H9 (cell line): ENCODE measurements at regions not wholly inside any gene's neighbourhood (a gene's known extent, or its start where the extent isn't known, plus 50 kb on each side); places are given as distances from the start of the nearest gene placed in this dataset.

Source experiments
- DNase-seq: peaks from one replicate; pipeline ENCODE4 v3.0.0-alpha.2; 2017
- H2AFZ ChIP-seq: one replicate; pipeline ENCODE4 v1.6.1; 2013; ENCODE audit warnings: mild to moderate bottlenecking, low read length, control low read depth, moderate library complexity
- H2AK5ac ChIP-seq: 2 replicates; pipeline ENCODE4 v1.6.1; 2013; ENCODE audit warnings: low read length, control low read depth, mixed read lengths; ENCODE audit not compliant: insufficient read length
- H2BK120ac ChIP-seq: one replicate; pipeline ENCODE4 v1.6.1; 2013; ENCODE audit warnings: low read depth, mild to moderate bottlenecking, low read length, control low read depth, inconsistent platforms; ENCODE audit not compliant: poor library complexity, severe bottlenecking
- H2BK12ac ChIP-seq: 2 replicates; pipeline ENCODE4 v1.6.1; 2013; ENCODE audit warnings: low read length, control low read depth, mixed read lengths, low read depth; ENCODE audit not compliant: insufficient read length
- H2BK15ac ChIP-seq: 2 replicates; pipeline ENCODE4 v1.6.1; 2013; ENCODE audit warnings: low read depth, low read length, control low read depth
- H2BK20ac ChIP-seq: one replicate; pipeline ENCODE4 v1.6.1; 2013; ENCODE audit warnings: low read depth, mild to moderate bottlenecking, low read length, control low read depth, inconsistent platforms; ENCODE audit not compliant: poor library complexity, severe bottlenecking
- H2BK5ac ChIP-seq: 2 replicates; pipeline ENCODE4 v1.6.1; 2013; ENCODE audit warnings: low read length, control low read depth, mixed read lengths; ENCODE audit not compliant: insufficient read length
- H3K14ac ChIP-seq: 2 replicates; pipeline ENCODE4 v1.6.1; 2013; ENCODE audit warnings: low read length, control low read depth; ENCODE audit not compliant: insufficient read depth
- H3K18ac ChIP-seq: 2 replicates; pipeline ENCODE4 v1.6.1; 2013; ENCODE audit warnings: low read depth, mild to moderate bottlenecking, mixed read lengths, low read length, control low read depth; ENCODE audit not compliant: insufficient read length
- H3K23ac ChIP-seq: 2 replicates; pipeline ENCODE4 v1.6.1; 2013; ENCODE audit warnings: low read length, control low read depth, mixed read lengths, low read depth; ENCODE audit not compliant: insufficient read length
- H3K23me2 ChIP-seq: 2 replicates; pipeline ENCODE4 v1.6.1; 2013; ENCODE audit warnings: low read depth, mild to moderate bottlenecking, mixed read lengths, low read length, control low read depth; ENCODE audit not compliant: insufficient read length, poor library complexity, severe bottlenecking
- H3K27ac ChIP-seq: 2 replicates; pipeline ENCODE4 v1.5.1; 2013; ENCODE audit warnings: low read length, control low read depth, mixed read lengths, low read depth; ENCODE audit not compliant: insufficient read length
- H3K27me3 ChIP-seq: 2 replicates; pipeline ENCODE4 v1.6.1; 2013; ENCODE audit warnings: low read length, control low read depth, inconsistent platforms; ENCODE audit not compliant: insufficient read depth
- H3K4ac ChIP-seq: 2 replicates; pipeline ENCODE4 v1.6.1; 2013; ENCODE audit warnings: low read depth, mild to moderate bottlenecking, control low read depth, inconsistent platforms, low read length, moderate library complexity
- H3K4me1 ChIP-seq: 2 replicates; pipeline ENCODE4 v1.6.1; 2013; ENCODE audit warnings: low read length, control low read depth, inconsistent platforms; ENCODE audit not compliant: insufficient read depth
- H3K4me2 ChIP-seq: 2 replicates; pipeline ENCODE4 v1.6.1; 2013; ENCODE audit warnings: low read length, control low read depth, mixed read lengths; ENCODE audit not compliant: insufficient read length, insufficient read depth
- H3K56ac ChIP-seq: 2 replicates; pipeline ENCODE4 v1.6.1; 2013; ENCODE audit warnings: low read depth, mild to moderate bottlenecking, mixed read lengths, low read length, control low read depth; ENCODE audit not compliant: insufficient read length
- H3K79me1 ChIP-seq: 2 replicates; pipeline ENCODE4 v1.6.1; 2013; ENCODE audit warnings: low read depth, mild to moderate bottlenecking, moderate library complexity, low read length, control low read depth, inconsistent platforms; ENCODE audit not compliant: insufficient read depth, poor library complexity, severe bottlenecking
- H3K79me2 ChIP-seq: 2 replicates; pipeline ENCODE4 v1.6.1; 2013; ENCODE audit warnings: low read length, control low read depth, inconsistent platforms; ENCODE audit not compliant: insufficient read depth
- H3K9ac ChIP-seq: 2 replicates; pipeline ENCODE4 v1.6.1; 2013; ENCODE audit warnings: low read length, control low read depth, mixed read lengths; ENCODE audit not compliant: insufficient read length; ENCODE audit errors: extremely low read depth
- H3K9me3 ChIP-seq: one replicate; pipeline ENCODE4 v1.6.1; 2013; ENCODE audit warnings: low read depth, low read length, inconsistent platforms; ENCODE audit not compliant: control insufficient read depth
- H3T11ph ChIP-seq: one replicate; pipeline ENCODE4 v1.6.1; 2013; ENCODE audit warnings: mild to moderate bottlenecking, low read length, control low read depth, inconsistent platforms
- H4K20me1 ChIP-seq: one replicate; pipeline ENCODE4 v1.6.1; 2013; ENCODE audit not compliant: control insufficient read depth, insufficient read length, insufficient read depth
- H4K5ac ChIP-seq: 2 replicates; pipeline ENCODE4 v1.6.1; 2013; ENCODE audit warnings: low read depth, mild to moderate bottlenecking, mixed read lengths, low read length, control low read depth; ENCODE audit not compliant: insufficient read length
- H4K8ac ChIP-seq: replicated peaks from 2 replicates; pipeline ENCODE4 v1.6.1; 2013; ENCODE audit warnings: low read length, control low read depth, mixed read lengths, low read depth; ENCODE audit not compliant: insufficient read length
- H4K91ac ChIP-seq: 2 replicates; pipeline ENCODE4 v1.6.1; 2013; ENCODE audit warnings: low read depth, mild to moderate bottlenecking, moderate library complexity, mixed read lengths, low read length, control low read depth; ENCODE audit not compliant: insufficient read length
- H3K27ac Mint-ChIP-seq, 3 experiments: 2 replicates in 2 of 3; 3 replicates in 1 of 3; pipeline ENCODE4 v1.8.0; 2020 to 2021; ENCODE audit warnings: mixed read lengths in 3 of 3, mild to moderate bottlenecking in 1 of 3, moderate library complexity in 1 of 3
- H3K27me3 Mint-ChIP-seq: 2 replicates; pipeline ENCODE4 v1.8.0; 2021; ENCODE audit warnings: low read depth, mild to moderate bottlenecking, moderate library complexity, mixed read lengths
- H3K36me3 Mint-ChIP-seq, 3 experiments: 2 replicates in 2 of 3; 3 replicates in 1 of 3; pipeline ENCODE4 v1.8.0; 2020 to 2021; ENCODE audit warnings: low read depth in 3 of 3, mixed read lengths in 3 of 3; ENCODE audit not compliant: insufficient read depth in 1 of 3
- H3K4me1 Mint-ChIP-seq, 2 experiments: 2 replicates each; pipeline ENCODE4 v1.8.0; 2020; ENCODE audit warnings: mixed read lengths in 2 of 2
- H3K4me3 Mint-ChIP-seq, 2 experiments: 2 replicates in 1 of 2; 3 replicates in 1 of 2; pipeline ENCODE4 v1.8.0; 2020 to 2021; ENCODE audit warnings: mild to moderate bottlenecking in 2 of 2, mixed read lengths in 2 of 2, moderate library complexity in 1 of 2
- H3K9me3 Mint-ChIP-seq, 2 experiments: 2 replicates in 1 of 2; 3 replicates in 1 of 2; pipeline ENCODE4 v1.8.0; 2020; ENCODE audit warnings: mild to moderate bottlenecking in 2 of 2, mixed read lengths in 2 of 2, moderate library complexity in 1 of 2
- WGBS: extraction: QIAGEN DNeasy Blood & Tissue Kit; methylation state at CpG from one replicate; pipeline ENCODE4 v1.1.7; 2013; ENCODE audit warnings: missing lambda C conversion rate, low lambda C conversion rate, mixed read lengths; ENCODE audit not compliant: insufficient read length; ENCODE audit errors: extremely low coverage; 5-methylcytosine and 5-hydroxymethylcytosine counted together
- TF ChIP-seq, protein P1 (sequence below): fragments of 200-600 bp; sonication (generic); conservative IDR thresholded peaks from 3 replicates; pipeline ENCODE4 v1.8.0; 2021; ENCODE audit warnings: antibody characterized with exemption, mild to moderate bottlenecking

DNA sequence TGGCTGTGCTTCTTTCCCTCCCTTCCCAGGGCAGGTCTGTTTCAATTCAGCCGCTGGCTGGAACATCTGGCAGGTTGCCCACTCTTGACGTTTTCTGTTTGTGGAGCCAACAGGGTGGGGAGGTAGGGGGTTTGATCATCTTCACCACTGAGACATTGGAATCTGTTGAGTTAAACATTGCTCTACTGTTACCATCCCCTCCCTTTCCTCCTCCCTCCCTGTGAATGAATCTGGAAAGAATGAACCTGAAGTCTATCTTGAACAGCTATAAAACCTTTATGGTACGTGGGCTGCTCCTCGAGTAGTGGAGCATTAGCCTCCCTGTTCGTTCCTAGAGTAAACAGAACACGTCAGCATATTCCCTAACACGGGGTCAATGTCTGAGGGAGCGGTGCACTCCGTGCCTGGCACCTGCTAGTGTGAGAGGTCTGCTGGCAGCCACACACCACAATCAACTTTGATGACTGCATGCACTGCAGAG lies 249.9 kb upstream of the RBBP8 start:
- no peaks in the 10 kb centered on the region for H4K20me1 ChIP-seq
- Mint-ChIP-seq H3K4me3 (no peak overlapping the region), H3K27ac (no peak overlapping the region)

More for the DNA sequence above, 249.9 kb upstream of the RBBP8 start:
- Histone ChIP-seq H3K27me3 (no peaks in the 10 kb centered on the region; the same call in 1 of the 2 replicates), H3K56ac (no peak overlapping the region), H2BK5ac (no peak overlapping the region), H2AK5ac (no peak overlapping the region), H3K4ac (no peak overlapping the region), H2BK120ac (no peak overlapping the region), H3K14ac (no peak overlapping the region), H4K8ac (no peak overlapping the region), H3K27ac (no peak overlapping the region), H2BK20ac (no peak overlapping the region), H2AFZ (no peak overlapping the region), H3K18ac (no peak overlapping the region), H3K9me3 (peaks cover 8% of the 10 kb centered on the region), H3K23ac (no peak overlapping the region), H3K79me2 (no peaks in the 10 kb centered on the region), H3T11ph (no peak overlapping the region), H2BK15ac (no peak overlapping the region), H3K4me1 (no peaks in the 10 kb centered on the region), H2BK12ac (no peak overlapping the region), H3K23me2 (no peaks in the 10 kb centered on the region), H4K91ac (no peak overlapping the region), H3K4me2 (no peak overlapping the region), H3K79me1 (no peaks in the 10 kb centered on the region), H4K5ac (no peak overlapping the region), H3K9ac (no peak overlapping the region)
- no CpG with 5 or more reads among the region's 9 CpGs for WGBS
- Mint-ChIP-seq H3K4me1 (no peaks in the 10 kb centered on the region), H3K36me3 (peaks cover 3 to 8% (median 5%) of the 10 kb centered on the region in 3 experiments; a peak in 5 of 7 replicates), H3K27me3 (peaks cover 5% of the 10 kb centered on the region), H3K9me3 (peaks cover 13% of the 10 kb centered on the region in 2 experiments)
- TF ChIP-seq, protein P1, sequence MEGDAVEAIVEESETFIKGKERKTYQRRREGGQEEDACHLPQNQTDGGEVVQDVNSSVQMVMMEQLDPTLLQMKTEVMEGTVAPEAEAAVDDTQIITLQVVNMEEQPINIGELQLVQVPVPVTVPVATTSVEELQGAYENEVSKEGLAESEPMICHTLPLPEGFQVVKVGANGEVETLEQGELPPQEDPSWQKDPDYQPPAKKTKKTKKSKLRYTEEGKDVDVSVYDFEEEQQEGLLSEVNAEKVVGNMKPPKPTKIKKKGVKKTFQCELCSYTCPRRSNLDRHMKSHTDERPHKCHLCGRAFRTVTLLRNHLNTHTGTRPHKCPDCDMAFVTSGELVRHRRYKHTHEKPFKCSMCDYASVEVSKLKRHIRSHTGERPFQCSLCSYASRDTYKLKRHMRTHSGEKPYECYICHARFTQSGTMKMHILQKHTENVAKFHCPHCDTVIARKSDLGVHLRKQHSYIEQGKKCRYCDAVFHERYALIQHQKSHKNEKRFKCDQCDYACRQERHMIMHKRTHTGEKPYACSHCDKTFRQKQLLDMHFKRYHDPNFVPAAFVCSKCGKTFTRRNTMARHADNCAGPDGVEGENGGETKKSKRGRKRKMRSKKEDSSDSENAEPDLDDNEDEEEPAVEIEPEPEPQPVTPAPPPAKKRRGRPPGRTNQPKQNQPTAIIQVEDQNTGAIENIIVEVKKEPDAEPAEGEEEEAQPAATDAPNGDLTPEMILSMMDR: no peak
- no peak for DNase-seq
